Erythroblast (primary cell): ENCODE measurements at regions not wholly inside any gene's neighbourhood (a gene's known extent, or its start where the extent isn't known, plus 50 kb on each side); places are given as distances from the start of the nearest gene placed in this dataset.

Source experiments
- GATA1 ChIP-seq: IDR thresholded peaks from 2 replicates; pipeline ENCODE4 v1.6.1; 2011; ENCODE audit warnings: low read depth, mild to moderate bottlenecking, control low read depth, low read length, moderate library complexity
- POLR2A ChIP-seq: IDR thresholded peaks from 2 replicates; pipeline ENCODE4 v1.6.1; 2011; ENCODE audit warnings: mild to moderate bottlenecking, low read length

GRCh38 chr16:48810803-48811453 lies 200.9 kb upstream of the N4BP1 start:
- no peak for TF ChIP-seq POLR2A
- TF ChIP-seq GATA1: no peak
